ENCODE measurements at regions not wholly inside any gene's neighbourhood (a gene's known extent, or its start where the extent isn't known, plus 50 kb on each side); places are given as distances from the start of the nearest gene placed in this dataset.

DNA sequence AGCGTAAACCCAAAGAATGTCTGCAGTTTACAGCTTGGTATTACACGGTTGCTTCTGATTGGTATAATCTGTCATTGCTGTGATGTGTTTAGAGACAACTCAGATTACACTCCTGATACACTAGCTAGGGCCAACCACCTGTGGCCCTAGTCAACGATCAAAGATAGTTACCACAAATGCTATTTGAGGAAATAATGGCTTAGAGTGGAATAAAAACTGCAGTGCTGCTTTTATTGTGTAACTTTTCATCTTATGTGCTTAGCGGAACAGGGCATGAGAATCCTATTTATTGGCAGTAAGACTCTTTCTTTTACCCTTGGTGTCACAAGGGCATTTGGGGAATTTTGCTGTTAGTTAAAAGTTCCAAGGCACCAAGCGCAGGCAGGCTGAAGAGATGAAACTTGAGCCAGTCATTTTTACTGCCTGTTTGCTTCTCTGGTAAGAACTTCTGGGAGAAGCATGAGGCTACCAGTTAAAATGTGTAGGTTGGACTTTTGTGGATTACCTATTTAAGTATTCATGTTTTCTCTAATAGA, 363.3 kb downstream of the KCNRG start:
- no peak for TF ChIP-seq EP300 (IDR thresholded peaks at IDR 0.05)
- TF ChIP-seq, protein P1, sequence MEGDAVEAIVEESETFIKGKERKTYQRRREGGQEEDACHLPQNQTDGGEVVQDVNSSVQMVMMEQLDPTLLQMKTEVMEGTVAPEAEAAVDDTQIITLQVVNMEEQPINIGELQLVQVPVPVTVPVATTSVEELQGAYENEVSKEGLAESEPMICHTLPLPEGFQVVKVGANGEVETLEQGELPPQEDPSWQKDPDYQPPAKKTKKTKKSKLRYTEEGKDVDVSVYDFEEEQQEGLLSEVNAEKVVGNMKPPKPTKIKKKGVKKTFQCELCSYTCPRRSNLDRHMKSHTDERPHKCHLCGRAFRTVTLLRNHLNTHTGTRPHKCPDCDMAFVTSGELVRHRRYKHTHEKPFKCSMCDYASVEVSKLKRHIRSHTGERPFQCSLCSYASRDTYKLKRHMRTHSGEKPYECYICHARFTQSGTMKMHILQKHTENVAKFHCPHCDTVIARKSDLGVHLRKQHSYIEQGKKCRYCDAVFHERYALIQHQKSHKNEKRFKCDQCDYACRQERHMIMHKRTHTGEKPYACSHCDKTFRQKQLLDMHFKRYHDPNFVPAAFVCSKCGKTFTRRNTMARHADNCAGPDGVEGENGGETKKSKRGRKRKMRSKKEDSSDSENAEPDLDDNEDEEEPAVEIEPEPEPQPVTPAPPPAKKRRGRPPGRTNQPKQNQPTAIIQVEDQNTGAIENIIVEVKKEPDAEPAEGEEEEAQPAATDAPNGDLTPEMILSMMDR (IDR thresholded peaks at IDR 0.05) = no peak

Measured in ovary (tissue), 3 donors.